PC-9 (cell line): ENCODE measurements at regions not wholly inside any gene's neighbourhood (a gene's known extent, or its start where the extent isn't known, plus 50 kb on each side); places are given as distances from the start of the nearest gene placed in this dataset.

ENCODE experiments used
- BruUV-seq: library from RNA; stranded (reverse); fragments of 400-500 nt; replicated peaks from 2 replicates; lab custom pipeline; 2021; lab: Mats Ljungman, UMichigan
- CTCF ChIA-PET: fragments of 300-600 bp; sonication (Branson Sonifier 250); formaldehyde crosslinking; loops from one replicate; lab custom pipeline; 2022; ENCODE audit warnings: antibody characterized with exemption; lab: Charles Lee
- POLR2A ChIA-PET: fragments of 300-600 bp; sonication (Branson Sonifier 250); formaldehyde crosslinking; loops from one replicate; lab custom pipeline; 2022; ENCODE audit warnings: antibody characterized with exemption; ENCODE audit not compliant: unreplicated experiment; lab: Charles Lee
- DNase-seq, 2 experiments: peaks; one replicate each; pipeline versions ENCODE4 v3.0.0 to v3.0.0-alpha.2; 2015 to 2022; ENCODE audit warnings: mixed read lengths in 1 of 2
- H2AFZ ChIP-seq: fragments of 200-600 bp; sonication (generic); 2 replicates; pipeline ENCODE4 v1.8.1; 2017; ENCODE audit warnings: antibody characterized with exemption
- H3F3A ChIP-seq: fragments of 200-600 bp; sonication (generic); 2 replicates; pipeline ENCODE4 v1.8.1; 2017; ENCODE audit warnings: antibody characterized with exemption, mild to moderate bottlenecking, low read depth; ENCODE audit not compliant: insufficient read depth
- H3K27ac ChIP-seq: fragments of 200-600 bp; sonication (generic); 2 replicates; pipeline ENCODE4 v1.6.1; 2016; ENCODE audit warnings: mixed run types
- H3K27me3 ChIP-seq: fragments of 200-600 bp; sonication (generic); 2 replicates; pipeline ENCODE4 v1.6.1; 2016; ENCODE audit warnings: low read depth, mixed run types; ENCODE audit not compliant: insufficient read depth
- H3K36me3 ChIP-seq: fragments of 200-600 bp; sonication (generic); 2 replicates; pipeline ENCODE4 v1.6.1; 2016; ENCODE audit warnings: low read depth, mixed run types
- H3K4me1 ChIP-seq: fragments of 200-600 bp; sonication (generic); replicated peaks from 2 replicates; pipeline ENCODE4 v1.6.1; 2016; ENCODE audit warnings: mixed run types; ENCODE audit not compliant: insufficient read depth
- H3K4me2 ChIP-seq: fragments of 200-600 bp; sonication (generic); 2 replicates; pipeline ENCODE4 v1.6.1; 2017; ENCODE audit warnings: mixed run types
- H3K4me3 ChIP-seq: fragments of 200-600 bp; sonication (generic); 2 replicates; pipeline ENCODE4 v1.6.1; 2016; ENCODE audit warnings: mixed run types
- H3K79me2 ChIP-seq: fragments of 200-600 bp; sonication (generic); 2 replicates; pipeline ENCODE4 v1.6.1; 2017; ENCODE audit warnings: low read depth, mixed run types
- H3K9me2 ChIP-seq: fragments of 200-600 bp; sonication (generic); 2 replicates; pipeline ENCODE4 v1.8.1; 2017; ENCODE audit warnings: mild to moderate bottlenecking; ENCODE audit not compliant: insufficient read depth
- H3K9me3 ChIP-seq: fragments of 200-600 bp; sonication (generic); 2 replicates; pipeline ENCODE4 v1.8.1; 2016; ENCODE audit warnings: low read depth; ENCODE audit not compliant: insufficient read depth
- H4K20me1 ChIP-seq: fragments of 200-600 bp; sonication (generic); 2 replicates; pipeline ENCODE4 v1.8.1; 2017; ENCODE audit not compliant: insufficient read depth
- CTCF ChIP-seq: fragments of 200-600 bp; sonication (generic); conservative IDR thresholded peaks from 2 replicates; pipeline ENCODE4 v1.6.1; 2017; ENCODE audit warnings: mixed run types, antibody characterized with exemption, mild to moderate bottlenecking, moderate library complexity
- EZH2 ChIP-seq: fragments of 200-600 bp; sonication (generic); IDR thresholded peaks from 2 replicates; pipeline ENCODE4 v1.8.0; 2017; ENCODE audit warnings: antibody characterized with exemption, low read depth
- intact Hi-C: fragments of 100-400 bp; cut with micrococcal nuclease; formaldehyde crosslinking; loops from one replicate; pipeline ENCODE4 v1.10.0; 2022; ENCODE audit not compliant: unreplicated experiment

DNA sequence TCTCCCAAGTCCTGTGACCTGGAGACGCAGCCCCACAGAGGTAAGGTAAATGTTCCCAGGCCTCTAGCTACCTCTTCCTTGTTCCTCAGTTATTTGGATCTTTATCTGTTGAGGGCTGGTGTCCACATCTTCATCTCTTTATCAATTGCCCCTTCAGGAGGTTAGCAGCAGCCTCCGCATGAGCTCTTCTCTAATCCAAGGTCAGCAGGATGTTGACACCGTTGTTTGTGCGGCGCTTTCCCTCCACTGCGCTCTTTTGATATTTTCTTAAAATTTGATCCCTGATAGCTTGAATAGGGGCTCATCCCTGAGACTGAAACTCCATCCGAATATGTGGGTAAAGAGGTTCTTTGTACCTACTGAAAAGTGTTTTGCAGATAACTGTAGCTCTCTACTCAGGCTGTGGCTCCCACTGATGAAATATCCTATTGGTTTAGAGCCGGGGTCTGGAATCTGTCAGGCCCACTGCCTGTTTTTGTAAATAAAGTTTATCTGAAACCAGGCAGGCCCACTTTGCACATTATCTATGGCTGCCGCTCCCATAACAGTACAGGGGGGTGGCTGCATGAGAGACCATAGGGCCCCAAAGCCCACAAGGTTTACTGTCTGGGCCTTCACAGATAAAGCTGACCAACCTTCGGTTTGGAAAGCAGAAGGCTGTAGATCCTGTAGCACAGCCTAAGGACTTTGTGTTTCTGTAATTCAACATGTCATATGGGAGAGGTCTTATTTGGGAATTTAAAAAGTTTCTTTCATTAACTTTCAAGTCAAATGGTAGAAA lies 362.6 kb downstream of the QKI start:
- no peak overlapping the region for H2AFZ ChIP-seq
- H3K4me1 ChIP-seq, result no peaks in the 10 kb centered on the region
- H3K9me3 ChIP-seq, result no peaks in the 10 kb centered on the region
- intact Hi-C loops, result no loop called here
- ChIA-PET POLR2A (no interaction called here), CTCF (no interaction called here)
- no peaks in the 10 kb centered on the region for H3F3A ChIP-seq
- no peaks in the 10 kb centered on the region for H4K20me1 ChIP-seq
- H3K9me2 ChIP-seq, result no peaks in the 10 kb centered on the region
- peaks cover 57% of the 10 kb centered on the region for H3K27me3 ChIP-seq
- TF ChIP-seq EZH2 (no peak), CTCF (no peak)
- BruUV-seq, result no TSS peak
- no peak overlapping the region for H3K4me2 ChIP-seq
- DNase-seq, result no peak
- no peaks in the 10 kb centered on the region for H3K36me3 ChIP-seq
- H3K4me3 ChIP-seq, result no peak overlapping the region
- H3K79me2 ChIP-seq, result no peaks in the 10 kb centered on the region
- H3K27ac ChIP-seq, result no peak overlapping the region

DNA sequence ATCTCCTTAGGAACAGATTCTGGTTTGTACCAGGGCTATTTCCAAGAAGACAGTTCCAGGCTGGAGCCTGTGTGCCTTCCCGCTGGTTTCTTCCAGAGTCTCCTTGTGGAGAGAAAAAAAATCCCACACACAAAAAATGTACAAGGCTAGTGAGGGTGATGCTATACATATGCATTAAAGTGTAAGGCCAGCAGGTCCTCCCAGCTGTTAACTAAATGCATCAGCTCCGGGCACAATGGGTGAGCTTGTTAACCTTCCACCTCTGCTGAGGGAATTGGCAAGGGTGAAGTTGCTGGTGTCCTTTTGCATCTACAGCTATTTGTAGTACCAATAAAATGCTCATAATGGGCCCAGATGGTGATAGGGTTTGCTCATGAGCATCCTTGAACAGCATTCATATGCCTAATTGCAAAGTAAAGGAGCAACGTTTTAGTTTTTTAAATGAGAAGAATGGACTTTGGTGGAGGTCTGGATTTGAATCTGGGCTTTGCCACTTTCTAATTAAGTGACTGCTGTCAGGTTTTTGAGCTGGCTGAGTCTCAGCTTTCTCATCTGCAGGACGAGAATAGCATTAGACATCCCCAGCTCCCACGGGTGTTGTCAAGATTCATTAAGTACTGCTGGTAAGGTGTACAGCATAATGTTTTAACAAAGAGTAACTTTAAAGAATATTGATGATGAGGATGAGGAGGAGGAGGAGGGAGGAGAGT lies 361.8 kb downstream of the QKI start:
- CTCF ChIA-PET, result no interaction called here
- no peaks in the 10 kb centered on the region for H3K4me1 ChIP-seq
- H3F3A ChIP-seq, result no peaks in the 10 kb centered on the region
- no peak overlapping the region for H2AFZ ChIP-seq
- no peak overlapping the region for H3K4me2 ChIP-seq
- no peaks in the 10 kb centered on the region for H3K36me3 ChIP-seq
- peaks cover 57% of the 10 kb centered on the region for H3K27me3 ChIP-seq
- H3K9me2 ChIP-seq, result no peaks in the 10 kb centered on the region
- no TSS peak for BruUV-seq
- POLR2A ChIA-PET, result no interaction called here
- no peak for TF ChIP-seq EZH2
- no peak for TF ChIP-seq CTCF
- H3K79me2 ChIP-seq, result no peaks in the 10 kb centered on the region
- no peak overlapping the region for H3K27ac ChIP-seq
- no peak overlapping the region for H3K4me3 ChIP-seq
- H3K9me3 ChIP-seq, result no peaks in the 10 kb centered on the region
- intact Hi-C loops, result no loop called here
- DNase-seq, result no peak
- no peaks in the 10 kb centered on the region for H4K20me1 ChIP-seq

GRCh38 chr6:163775313-163775712 lies 360.8 kb downstream of the QKI start:
- Histone ChIP-seq H3K9me3 (no peaks in the 10 kb centered on the region), H3K4me2 (no peak overlapping the region), H2AFZ (no peak overlapping the region), H4K20me1 (no peaks in the 10 kb centered on the region), H3K27ac (no peak overlapping the region), H3K79me2 (no peaks in the 10 kb centered on the region), H3F3A (no peaks in the 10 kb centered on the region), H3K4me1 (no peaks in the 10 kb centered on the region), H3K27me3 (peaks cover 57% of the 10 kb centered on the region), H3K9me2 (no peaks in the 10 kb centered on the region), H3K4me3 (no peak overlapping the region), H3K36me3 (no peaks in the 10 kb centered on the region)
- ChIA-PET POLR2A (no interaction called here), CTCF (no interaction called here)
- no peak for TF ChIP-seq CTCF
- no peak for TF ChIP-seq EZH2
- intact Hi-C loops, result no loop called here
- no TSS peak for BruUV-seq
- no peak for DNase-seq
